PC-9 (cell line): ENCODE measurements at regions not wholly inside any gene's neighbourhood (a gene's known extent, or its start where the extent isn't known, plus 50 kb on each side); places are given as distances from the start of the nearest gene placed in this dataset.

Experiments
- BruUV-seq: library from RNA; stranded (reverse); fragments of 400-500 nt; replicated peaks from 2 replicates; lab custom pipeline; 2021; lab: Mats Ljungman, UMichigan
- CTCF ChIA-PET: fragments of 300-600 bp; sonication (Branson Sonifier 250); formaldehyde crosslinking; loops from one replicate; lab custom pipeline; 2022; ENCODE audit warnings: antibody characterized with exemption; lab: Charles Lee
- POLR2A ChIA-PET: fragments of 300-600 bp; sonication (Branson Sonifier 250); formaldehyde crosslinking; loops from one replicate; lab custom pipeline; 2022; ENCODE audit warnings: antibody characterized with exemption; ENCODE audit not compliant: unreplicated experiment; lab: Charles Lee
- DNase-seq, 2 experiments: peaks; one replicate each; pipeline versions ENCODE4 v3.0.0 to v3.0.0-alpha.2; 2015 to 2022; ENCODE audit warnings: mixed read lengths in 1 of 2
- H2AFZ ChIP-seq: fragments of 200-600 bp; sonication (generic); 2 replicates; pipeline ENCODE4 v1.8.1; 2017; ENCODE audit warnings: antibody characterized with exemption
- H3F3A ChIP-seq: fragments of 200-600 bp; sonication (generic); 2 replicates; pipeline ENCODE4 v1.8.1; 2017; ENCODE audit warnings: antibody characterized with exemption, mild to moderate bottlenecking, low read depth; ENCODE audit not compliant: insufficient read depth
- H3K27ac ChIP-seq: fragments of 200-600 bp; sonication (generic); 2 replicates; pipeline ENCODE4 v1.6.1; 2016; ENCODE audit warnings: mixed run types
- H3K27me3 ChIP-seq: fragments of 200-600 bp; sonication (generic); 2 replicates; pipeline ENCODE4 v1.6.1; 2016; ENCODE audit warnings: low read depth, mixed run types; ENCODE audit not compliant: insufficient read depth
- H3K36me3 ChIP-seq: fragments of 200-600 bp; sonication (generic); 2 replicates; pipeline ENCODE4 v1.6.1; 2016; ENCODE audit warnings: low read depth, mixed run types
- H3K4me1 ChIP-seq: fragments of 200-600 bp; sonication (generic); replicated peaks from 2 replicates; pipeline ENCODE4 v1.6.1; 2016; ENCODE audit warnings: mixed run types; ENCODE audit not compliant: insufficient read depth
- H3K4me2 ChIP-seq: fragments of 200-600 bp; sonication (generic); 2 replicates; pipeline ENCODE4 v1.6.1; 2017; ENCODE audit warnings: mixed run types
- H3K4me3 ChIP-seq: fragments of 200-600 bp; sonication (generic); 2 replicates; pipeline ENCODE4 v1.6.1; 2016; ENCODE audit warnings: mixed run types
- H3K79me2 ChIP-seq: fragments of 200-600 bp; sonication (generic); 2 replicates; pipeline ENCODE4 v1.6.1; 2017; ENCODE audit warnings: low read depth, mixed run types
- H3K9me2 ChIP-seq: fragments of 200-600 bp; sonication (generic); 2 replicates; pipeline ENCODE4 v1.8.1; 2017; ENCODE audit warnings: mild to moderate bottlenecking; ENCODE audit not compliant: insufficient read depth
- H3K9me3 ChIP-seq: fragments of 200-600 bp; sonication (generic); 2 replicates; pipeline ENCODE4 v1.8.1; 2016; ENCODE audit warnings: low read depth; ENCODE audit not compliant: insufficient read depth
- H4K20me1 ChIP-seq: fragments of 200-600 bp; sonication (generic); 2 replicates; pipeline ENCODE4 v1.8.1; 2017; ENCODE audit not compliant: insufficient read depth
- CTCF ChIP-seq: fragments of 200-600 bp; sonication (generic); conservative IDR thresholded peaks from 2 replicates; pipeline ENCODE4 v1.6.1; 2017; ENCODE audit warnings: mixed run types, antibody characterized with exemption, mild to moderate bottlenecking, moderate library complexity
- EZH2 ChIP-seq: fragments of 200-600 bp; sonication (generic); IDR thresholded peaks from 2 replicates; pipeline ENCODE4 v1.8.0; 2017; ENCODE audit warnings: antibody characterized with exemption, low read depth
- intact Hi-C: fragments of 100-400 bp; cut with micrococcal nuclease; formaldehyde crosslinking; loops from one replicate; pipeline ENCODE4 v1.10.0; 2022; ENCODE audit not compliant: unreplicated experiment

- ChIA-PET CTCF (no interaction called here), POLR2A (no interaction called here)
- Histone ChIP-seq H3K27me3 (no peaks in the 10 kb centered on the region), H3K4me2 (no peak overlapping the region), H3K27ac (no peak overlapping the region), H3F3A (no peaks in the 10 kb centered on the region), H3K9me2 (no peaks in the 10 kb centered on the region), H3K4me1 (no peaks in the 10 kb centered on the region), H4K20me1 (no peaks in the 10 kb centered on the region), H3K36me3 (no peaks in the 10 kb centered on the region), H3K79me2 (no peaks in the 10 kb centered on the region), H3K4me3 (no peak overlapping the region), H3K9me3 (no peaks in the 10 kb centered on the region), H2AFZ (no peak overlapping the region)
- no TSS peak for BruUV-seq
- DNase-seq: no peak
- intact Hi-C loops: no loop called here
- TF ChIP-seq CTCF (no peak), EZH2 (no peak)
These were observed 1126.8 kb downstream of the CDH11 start for GRCh38 chr16:63995025-63995424.

- Histone ChIP-seq H3K79me2 (no peaks in the 10 kb centered on the region), H3K9me3 (no peaks in the 10 kb centered on the region), H3K4me2 (no peak overlapping the region), H3K36me3 (no peaks in the 10 kb centered on the region), H3K27me3 (no peaks in the 10 kb centered on the region), H2AFZ (no peak overlapping the region), H3K4me3 (no peak overlapping the region), H3K4me1 (no peaks in the 10 kb centered on the region), H3K9me2 (no peaks in the 10 kb centered on the region), H4K20me1 (no peaks in the 10 kb centered on the region), H3K27ac (no peak overlapping the region), H3F3A (no peaks in the 10 kb centered on the region)
- CTCF ChIA-PET: no interaction called here
- POLR2A ChIA-PET: no interaction called here
- TF ChIP-seq CTCF (no peak), EZH2 (no peak)
- DNase-seq: no peak
- intact Hi-C loops: no loop called here
- BruUV-seq: no TSS peak
These were observed 1138.5 kb downstream of the CDH11 start for GRCh38 chr16:63983401-63983800.

GRCh38 chr16:63982741-63983140, 1139.1 kb downstream of the CDH11 start:
- no peaks in the 10 kb centered on the region for H3K4me1 ChIP-seq

More at GRCh38 chr16:63982741-63983140, 1139.1 kb downstream of the CDH11 start:
- TF ChIP-seq EZH2 (no peak), CTCF (no peak)
- no peak overlapping the region for H3K4me3 ChIP-seq
- no peak overlapping the region for H2AFZ ChIP-seq
- H3K27ac ChIP-seq: no peak overlapping the region
- H3K79me2 ChIP-seq: no peaks in the 10 kb centered on the region
- intact Hi-C loops: no loop called here
- H3K9me3 ChIP-seq: no peaks in the 10 kb centered on the region
- H3F3A ChIP-seq: no peaks in the 10 kb centered on the region
- no TSS peak for BruUV-seq
- ChIA-PET CTCF (no interaction called here), POLR2A (no interaction called here)
- H3K27me3 ChIP-seq: no peaks in the 10 kb centered on the region
- H3K36me3 ChIP-seq: no peaks in the 10 kb centered on the region
- H3K4me2 ChIP-seq: no peak overlapping the region
- H3K9me2 ChIP-seq: no peaks in the 10 kb centered on the region
- DNase-seq: no peak
- H4K20me1 ChIP-seq: no peaks in the 10 kb centered on the region
